HEK293 (cell line): ENCODE measurements at regions not wholly inside any gene's neighbourhood (a gene's known extent, or its start where the extent isn't known, plus 50 kb on each side); places are given as distances from the start of the nearest gene placed in this dataset.

Source experiments
- CTCF ChIA-PET: fragments of 350-600 bp; formaldehyde crosslinking; extraction: SDS; loops from one replicate; lab custom pipeline; 2021; ENCODE audit warnings: antibody characterized with exemption; lab: Yijun Ruan, JAX
- POLR2A ChIA-PET: fragments of 300-600 bp; formaldehyde crosslinking; extraction: SDS; loops from one replicate; lab custom pipeline; 2020; ENCODE audit warnings: antibody characterized with exemption, inconsistent platforms; lab: Yijun Ruan, JAX
- H3K27ac ChIP-seq: fragments of 200-500 bp; sonication (Bioruptor generic); 2 replicates; pipeline ENCODE4 v1.5.1; 2014; ENCODE audit warnings: low read depth, low read length, control low read depth, inconsistent platforms; ENCODE audit errors: extremely low read depth
- H3K36me3 ChIP-seq, 2 experiments: fragments of 200-500 bp in 1 of 2; sonication (Bioruptor generic) in 1 of 2; 1 replicate in 1 of 2; 2 replicates in 1 of 2; pipeline ENCODE4 v1.5.1; 2014 to 2017; ENCODE audit warnings: inconsistent platforms in 2 of 2, low read length in 2 of 2; ENCODE audit not compliant: control insufficient read depth in 2 of 2, insufficient read depth in 1 of 2
- H3K4me1 ChIP-seq: fragments of 200-500 bp; sonication (Bioruptor generic); 2 replicates; pipeline ENCODE4 v1.5.1; 2014; ENCODE audit warnings: mild to moderate bottlenecking, low read length, inconsistent platforms; ENCODE audit not compliant: control insufficient read depth, insufficient read depth
- H3K4me3 ChIP-seq: 2 replicates; pipeline ENCODE4 v1.5.1; 2011; ENCODE audit warnings: low read depth, mild to moderate bottlenecking, control low read depth, low read length, moderate library complexity
- H3K9me3 ChIP-seq: fragments of 200-500 bp; sonication (Bioruptor generic); 2 replicates; pipeline ENCODE4 v1.5.1; 2014; ENCODE audit warnings: low read depth, low read length, inconsistent platforms; ENCODE audit not compliant: control insufficient read depth, insufficient read depth
- CTCF ChIP-seq: fragments of 450-650 bp; formaldehyde crosslinking; IDR thresholded peaks from 2 replicates; pipeline ENCODE4 v1.5.1; 2016; ENCODE audit warnings: missing biosample characterization, missing genetic modification characterization
- HOXA7 ChIP-seq: sonication (generic); formaldehyde crosslinking; IDR thresholded peaks from 2 replicates; pipeline ENCODE4 v1.8.1; 2022; ENCODE audit warnings: missing genetic modification reagents, borderline replicate concordance
- KLF8 ChIP-seq: fragments of 450-650 bp; formaldehyde crosslinking; IDR thresholded peaks from 2 replicates; pipeline ENCODE4 v1.5.1; 2016; ENCODE audit warnings: missing biosample characterization, missing genetic modification characterization
- MYNN ChIP-seq: fragments of 450-650 bp; formaldehyde crosslinking; IDR thresholded peaks from 2 replicates; pipeline ENCODE4 v1.5.1; 2016; ENCODE audit warnings: missing biosample characterization, missing genetic modification characterization, borderline replicate concordance
- OSR2 ChIP-seq: fragments of 450-650 bp; formaldehyde crosslinking; IDR thresholded peaks from 2 replicates; pipeline ENCODE4 v1.5.1; 2016; ENCODE audit warnings: missing biosample characterization, missing genetic modification characterization
- TCF7L2 ChIP-seq: IDR thresholded peaks from 2 replicates; pipeline ENCODE4 v1.6.1; 2011; ENCODE audit warnings: low read depth, mild to moderate bottlenecking, inconsistent platforms, low read length, moderate library complexity, borderline replicate concordance
- TRIM28 ChIP-seq: IDR thresholded peaks from 2 replicates; pipeline ENCODE4 v1.6.1; 2011; ENCODE audit warnings: low read length, control low read depth, borderline replicate concordance
- ZNF157 ChIP-seq: fragments of 450-650 bp; formaldehyde crosslinking; IDR thresholded peaks from 2 replicates; pipeline ENCODE4 v1.5.1; 2016; ENCODE audit warnings: missing biosample characterization, missing genetic modification characterization
- ZNF23 ChIP-seq: fragments of 450-650 bp; formaldehyde crosslinking; IDR thresholded peaks from 2 replicates; pipeline ENCODE4 v1.5.1; 2016; ENCODE audit warnings: missing biosample characterization, missing genetic modification characterization, borderline replicate concordance
- ZNF324 ChIP-seq: fragments of 450-650 bp; formaldehyde crosslinking; IDR thresholded peaks from 2 replicates; pipeline ENCODE4 v1.5.1; 2016; ENCODE audit warnings: missing biosample characterization, missing genetic modification characterization
- ZNF48 ChIP-seq: fragments of 450-650 bp; formaldehyde crosslinking; IDR thresholded peaks from 2 replicates; pipeline ENCODE4 v1.5.1; 2016; ENCODE audit warnings: missing biosample characterization, missing genetic modification characterization
- ZNF514 ChIP-seq: fragments of 450-650 bp; formaldehyde crosslinking; IDR thresholded peaks from 2 replicates; pipeline ENCODE4 v1.5.1; 2016; ENCODE audit warnings: missing biosample characterization, missing genetic modification characterization
- ZNF521 ChIP-seq: fragments of 450-650 bp; formaldehyde crosslinking; IDR thresholded peaks from 2 replicates; pipeline ENCODE4 v1.5.1; 2017; ENCODE audit warnings: missing biosample characterization, mild to moderate bottlenecking, missing genetic modification characterization
- ZNF530 ChIP-seq: fragments of 450-650 bp; formaldehyde crosslinking; IDR thresholded peaks from 2 replicates; pipeline ENCODE4 v1.5.1; 2016; ENCODE audit warnings: low read depth, missing biosample characterization, missing genetic modification characterization
- ZNF580 ChIP-seq: fragments of 450-650 bp; formaldehyde crosslinking; IDR thresholded peaks from 2 replicates; pipeline ENCODE4 v1.5.1; 2016; ENCODE audit warnings: missing biosample characterization, missing genetic modification characterization
- ZNF596 ChIP-seq: fragments of 450-650 bp; IDR thresholded peaks from 2 replicates; pipeline ENCODE4 v1.5.0; 2018; ENCODE audit warnings: missing biosample characterization, mild to moderate bottlenecking, missing genetic modification characterization, moderate library complexity
- ZNF610 ChIP-seq: fragments of 450-650 bp; formaldehyde crosslinking; IDR thresholded peaks from 2 replicates; pipeline ENCODE4 v1.5.1; 2016; ENCODE audit warnings: missing biosample characterization, missing genetic modification characterization, borderline replicate concordance
- ZNF658 ChIP-seq: fragments of 450-650 bp; formaldehyde crosslinking; IDR thresholded peaks from 2 replicates; pipeline ENCODE4; 2016; ENCODE audit warnings: missing biosample characterization, missing genetic modification characterization
- ZNF677 ChIP-seq: fragments of 450-650 bp; IDR thresholded peaks from 2 replicates; pipeline ENCODE4 v1.5.0; 2018; ENCODE audit warnings: missing biosample characterization, mild to moderate bottlenecking, missing genetic modification characterization, moderate library complexity
- TF ChIP-seq, protein P1 (sequence below): fragments of 450-650 bp; formaldehyde crosslinking; IDR thresholded peaks from 2 replicates; pipeline ENCODE4 v1.5.1; 2016; ENCODE audit warnings: missing biosample characterization, missing genetic modification characterization, low read depth
- TF ChIP-seq, protein P2 (sequence below): fragments of 450-650 bp; formaldehyde crosslinking; IDR thresholded peaks from 2 replicates; pipeline ENCODE4 v1.5.1; 2016; ENCODE audit warnings: missing biosample characterization, missing genetic modification characterization, low read depth
- TF ChIP-seq, protein P3 (sequence below): fragments of 450-650 bp; formaldehyde crosslinking; IDR thresholded peaks from 2 replicates; pipeline ENCODE4 v1.5.1; 2016; ENCODE audit warnings: missing biosample characterization, missing genetic modification characterization
- TF ChIP-seq, protein P4 (sequence below): fragments of 450-650 bp; formaldehyde crosslinking; IDR thresholded peaks from 2 replicates; pipeline ENCODE4 v1.5.1; 2016; ENCODE audit warnings: missing biosample characterization, missing genetic modification characterization

DNA sequence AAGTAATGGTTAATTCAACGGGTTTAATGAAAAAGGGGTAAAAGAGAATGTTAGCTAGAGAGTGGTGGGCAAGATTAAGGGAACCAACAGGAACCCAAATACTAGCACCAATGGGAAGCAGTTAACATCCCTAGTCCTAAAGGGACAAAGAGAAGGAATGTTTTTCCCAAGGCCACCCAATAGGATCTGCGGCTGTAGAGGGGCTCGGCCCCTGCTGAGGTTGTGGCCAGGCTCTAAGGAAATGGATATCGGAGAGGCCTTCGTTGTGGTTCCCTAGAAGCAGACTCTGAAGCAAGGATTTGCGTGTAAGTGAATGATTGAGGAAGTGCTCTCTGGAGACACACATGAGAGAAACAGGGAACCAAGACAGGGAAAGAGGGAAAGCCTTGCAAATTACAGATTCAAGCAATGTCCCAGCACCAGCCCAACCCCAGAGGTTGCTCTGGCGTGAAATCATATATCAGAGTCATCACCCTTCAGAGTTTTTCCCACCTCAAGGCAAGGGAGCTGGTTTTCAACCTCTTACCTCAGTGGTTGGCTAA, 83.6 kb upstream of the TNIK start:
- no peaks in the 10 kb centered on the region for H3K36me3 ChIP-seq
- TF ChIP-seq ZNF324 (tag by site-specific recombination) = no peak
- TF ChIP-seq, protein P1, sequence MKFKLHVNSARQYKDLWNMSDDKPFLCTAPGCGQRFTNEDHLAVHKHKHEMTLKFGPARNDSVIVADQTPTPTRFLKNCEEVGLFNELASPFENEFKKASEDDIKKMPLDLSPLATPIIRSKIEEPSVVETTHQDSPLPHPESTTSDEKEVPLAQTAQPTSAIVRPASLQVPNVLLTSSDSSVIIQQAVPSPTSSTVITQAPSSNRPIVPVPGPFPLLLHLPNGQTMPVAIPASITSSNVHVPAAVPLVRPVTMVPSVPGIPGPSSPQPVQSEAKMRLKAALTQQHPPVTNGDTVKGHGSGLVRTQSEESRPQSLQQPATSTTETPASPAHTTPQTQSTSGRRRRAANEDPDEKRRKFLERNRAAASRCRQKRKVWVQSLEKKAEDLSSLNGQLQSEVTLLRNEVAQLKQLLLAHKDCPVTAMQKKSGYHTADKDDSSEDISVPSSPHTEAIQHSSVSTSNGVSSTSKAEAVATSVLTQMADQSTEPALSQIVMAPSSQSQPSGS (tag by site-specific recombination) = no peak
- no peak for TF ChIP-seq ZNF580 (tag by site-specific recombination)
- no peak for TF ChIP-seq TCF7L2
- H3K4me3 ChIP-seq = no peak overlapping the region
- no peaks in the 10 kb centered on the region for H3K9me3 ChIP-seq
- no peaks in the 10 kb centered on the region for H3K4me1 ChIP-seq
- ChIA-PET CTCF (interaction anchor here (0.6 kb wide), 1 partner anchor 296 kb away, joined by 5 read pairs; no protein-coding TSS in a partner anchor), POLR2A (no interaction called here)
- H3K27ac ChIP-seq = no peak overlapping the region

GRCh38 chr3:171542976-171543375, 82.8 kb upstream of the TNIK start:
- no peak overlapping the region for H3K27ac ChIP-seq
- CTCF ChIA-PET = interaction anchor here (0.6 to 1.1 kb wide), 2 partner anchors 18 to 24 kb away, joined by 3 to 5 read pairs; no protein-coding TSS in a partner anchor
- no peaks in the 10 kb centered on the region for H3K36me3 ChIP-seq
- no peak overlapping the region for H3K4me3 ChIP-seq
- TF ChIP-seq ZNF677 (no peak), ZNF48 (no peak), MYNN (tag by site-specific recombination) (no peak), ZNF514 (tag by site-specific recombination) (no peak), ZNF596 (tag by site-specific recombination) (no peak), ZNF658 (tag by site-specific recombination) (no peak), ZNF23 (tag by site-specific recombination) (no peak), ZNF610 (tag by site-specific recombination) (no peak), ZNF530 (tag by site-specific recombination) (no peak), CTCF (tag by site-specific recombination) (no peak), OSR2 (tag by site-specific recombination) (no peak), ZNF157 (tag by site-specific recombination) (no peak), KLF8 (tag by site-specific recombination) (no peak), HOXA7 (no peak), ZNF521 (no peak), TRIM28 (no peak)
- TF ChIP-seq, protein P2, sequence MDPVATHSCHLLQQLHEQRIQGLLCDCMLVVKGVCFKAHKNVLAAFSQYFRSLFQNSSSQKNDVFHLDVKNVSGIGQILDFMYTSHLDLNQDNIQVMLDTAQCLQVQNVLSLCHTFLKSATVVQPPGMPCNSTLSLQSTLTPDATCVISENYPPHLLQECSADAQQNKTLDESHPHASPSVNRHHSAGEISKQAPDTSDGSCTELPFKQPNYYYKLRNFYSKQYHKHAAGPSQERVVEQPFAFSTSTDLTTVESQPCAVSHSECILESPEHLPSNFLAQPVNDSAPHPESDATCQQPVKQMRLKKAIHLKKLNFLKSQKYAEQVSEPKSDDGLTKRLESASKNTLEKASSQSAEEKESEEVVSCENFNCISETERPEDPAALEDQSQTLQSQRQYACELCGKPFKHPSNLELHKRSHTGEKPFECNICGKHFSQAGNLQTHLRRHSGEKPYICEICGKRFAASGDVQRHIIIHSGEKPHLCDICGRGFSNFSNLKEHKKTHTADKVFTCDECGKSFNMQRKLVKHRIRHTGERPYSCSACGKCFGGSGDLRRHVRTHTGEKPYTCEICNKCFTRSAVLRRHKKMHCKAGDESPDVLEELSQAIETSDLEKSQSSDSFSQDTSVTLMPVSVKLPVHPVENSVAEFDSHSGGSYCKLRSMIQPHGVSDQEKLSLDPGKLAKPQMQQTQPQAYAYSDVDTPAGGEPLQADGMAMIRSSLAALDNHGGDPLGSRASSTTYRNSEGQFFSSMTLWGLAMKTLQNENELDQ (tag by site-specific recombination) = no peak
- TF ChIP-seq, protein P3, sequence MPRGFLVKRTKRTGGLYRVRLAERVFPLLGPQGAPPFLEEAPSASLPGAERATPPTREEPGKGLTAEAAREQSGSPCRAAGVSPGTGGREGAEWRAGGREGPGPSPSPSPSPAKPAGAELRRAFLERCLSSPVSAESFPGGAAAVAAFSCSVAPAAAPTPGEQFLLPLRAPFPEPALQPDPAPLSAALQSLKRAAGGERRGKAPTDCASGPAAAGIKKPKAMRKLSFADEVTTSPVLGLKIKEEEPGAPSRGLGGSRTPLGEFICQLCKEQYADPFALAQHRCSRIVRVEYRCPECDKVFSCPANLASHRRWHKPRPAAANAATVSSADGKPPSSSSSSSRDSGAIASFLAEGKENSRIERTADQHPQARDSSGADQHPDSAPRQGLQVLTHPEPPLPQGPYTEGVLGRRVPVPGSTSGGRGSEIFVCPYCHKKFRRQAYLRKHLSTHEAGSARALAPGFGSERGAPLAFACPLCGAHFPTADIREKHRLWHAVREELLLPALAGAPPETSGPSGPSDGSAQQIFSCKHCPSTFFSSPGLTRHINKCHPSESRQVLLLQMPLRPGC (tag by site-specific recombination) = no peak
- TF ChIP-seq, protein P1 (tag by site-specific recombination) = no peak
- TF ChIP-seq, protein P4, sequence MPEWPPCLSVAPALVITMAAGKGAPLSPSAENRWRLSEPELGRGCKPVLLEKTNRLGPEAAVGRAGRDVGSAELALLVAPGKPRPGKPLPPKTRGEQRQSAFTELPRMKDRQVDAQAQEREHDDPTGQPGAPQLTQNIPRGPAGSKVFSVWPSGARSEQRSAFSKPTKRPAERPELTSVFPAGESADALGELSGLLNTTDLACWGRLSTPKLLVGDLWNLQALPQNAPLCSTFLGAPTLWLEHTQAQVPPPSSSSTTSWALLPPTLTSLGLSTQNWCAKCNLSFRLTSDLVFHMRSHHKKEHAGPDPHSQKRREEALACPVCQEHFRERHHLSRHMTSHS (tag by site-specific recombination) = no peak
- no peaks in the 10 kb centered on the region for H3K9me3 ChIP-seq
- POLR2A ChIA-PET = no interaction called here
- H3K4me1 ChIP-seq = no peaks in the 10 kb centered on the region
